GM12874 (cell line): ENCODE measurements at regions not wholly inside any gene's neighbourhood (a gene's known extent, or its start where the extent isn't known, plus 50 kb on each side); places are given as distances from the start of the nearest gene placed in this dataset.

Source experiments
- TF ChIP-seq, protein P1 (sequence below): IDR thresholded peaks from 2 replicates; pipeline ENCODE4 v1.5.1; 2011; ENCODE audit warnings: low read depth, mild to moderate bottlenecking, control low read depth, low read length, moderate library complexity; ENCODE audit not compliant: insufficient read depth

DNA sequence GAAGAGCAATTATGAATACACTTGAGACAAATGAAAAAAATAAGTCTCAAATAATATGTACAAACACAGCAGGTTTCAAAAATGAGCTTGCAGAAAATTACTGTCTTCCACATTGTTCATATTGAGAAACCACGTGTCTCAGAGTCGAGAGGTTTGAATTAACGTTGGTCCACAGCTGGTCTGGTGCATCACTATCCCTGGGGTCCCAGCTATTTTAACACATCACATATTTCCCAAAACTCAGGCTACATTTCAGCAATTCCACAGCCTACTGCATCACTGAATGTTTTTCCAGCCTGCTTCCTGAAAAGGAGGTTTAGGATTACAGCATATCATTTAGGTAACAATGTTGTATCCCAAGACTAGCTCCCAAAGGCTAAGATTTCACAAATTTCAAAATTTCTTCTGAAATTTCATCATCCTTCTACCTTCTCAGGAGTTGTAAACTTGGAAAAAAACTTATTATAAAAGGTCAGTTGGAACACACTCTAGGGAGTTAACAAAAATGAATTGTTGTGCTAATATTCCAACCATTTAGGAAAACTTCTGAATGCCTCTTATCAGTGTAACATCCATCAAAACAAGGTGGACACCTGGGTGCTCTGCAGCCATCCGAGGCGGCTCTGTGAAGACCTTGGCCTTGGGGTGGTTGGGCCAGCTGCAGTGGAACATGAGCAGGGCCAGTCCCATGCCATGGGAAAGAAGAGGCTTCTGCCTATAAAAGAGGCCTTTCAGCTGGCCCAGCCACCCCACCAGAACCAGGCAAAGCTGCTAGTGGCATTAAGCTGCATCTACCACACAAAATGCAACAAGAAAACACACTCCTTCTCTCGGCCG is 198.1 kb upstream of the RBBP8 start:
- TF ChIP-seq, protein P1, sequence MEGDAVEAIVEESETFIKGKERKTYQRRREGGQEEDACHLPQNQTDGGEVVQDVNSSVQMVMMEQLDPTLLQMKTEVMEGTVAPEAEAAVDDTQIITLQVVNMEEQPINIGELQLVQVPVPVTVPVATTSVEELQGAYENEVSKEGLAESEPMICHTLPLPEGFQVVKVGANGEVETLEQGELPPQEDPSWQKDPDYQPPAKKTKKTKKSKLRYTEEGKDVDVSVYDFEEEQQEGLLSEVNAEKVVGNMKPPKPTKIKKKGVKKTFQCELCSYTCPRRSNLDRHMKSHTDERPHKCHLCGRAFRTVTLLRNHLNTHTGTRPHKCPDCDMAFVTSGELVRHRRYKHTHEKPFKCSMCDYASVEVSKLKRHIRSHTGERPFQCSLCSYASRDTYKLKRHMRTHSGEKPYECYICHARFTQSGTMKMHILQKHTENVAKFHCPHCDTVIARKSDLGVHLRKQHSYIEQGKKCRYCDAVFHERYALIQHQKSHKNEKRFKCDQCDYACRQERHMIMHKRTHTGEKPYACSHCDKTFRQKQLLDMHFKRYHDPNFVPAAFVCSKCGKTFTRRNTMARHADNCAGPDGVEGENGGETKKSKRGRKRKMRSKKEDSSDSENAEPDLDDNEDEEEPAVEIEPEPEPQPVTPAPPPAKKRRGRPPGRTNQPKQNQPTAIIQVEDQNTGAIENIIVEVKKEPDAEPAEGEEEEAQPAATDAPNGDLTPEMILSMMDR = no peak

DNA sequence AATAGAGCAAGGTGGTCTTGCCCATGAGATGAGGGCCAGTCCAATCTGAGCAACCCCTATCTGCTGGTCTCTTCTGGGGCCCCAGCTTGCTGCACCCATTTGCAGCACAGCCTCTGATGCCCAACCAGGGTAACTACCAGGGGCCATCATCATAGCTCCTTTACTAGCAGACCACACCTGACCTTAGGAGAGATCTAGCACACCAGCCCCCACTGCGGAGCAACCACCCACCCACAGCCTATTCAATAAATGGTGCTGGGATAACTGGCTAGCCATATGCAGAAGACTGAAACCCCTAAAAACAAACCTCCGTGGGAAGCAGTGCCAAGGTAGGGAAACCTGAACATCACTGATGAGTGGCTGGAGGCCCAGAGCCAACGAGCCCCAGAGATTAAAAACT is 196.1 kb upstream of the RBBP8 start:
- TF ChIP-seq, protein P1 = no peak

GRCh38 chr18:22739061-22739642 is 194.0 kb upstream of the RBBP8 start:
- TF ChIP-seq, protein P1 = no peak

- TF ChIP-seq, protein P1 = no peak
Observed at GRCh38 chr18:22739789-22740188, 193.3 kb upstream of the RBBP8 start.

- TF ChIP-seq, protein P1 = no peak
Observed at GRCh38 chr18:22741318-22741717, 191.8 kb upstream of the RBBP8 start.

GRCh38 chr18:22742409-22742808 is 190.7 kb upstream of the RBBP8 start:
- TF ChIP-seq, protein P1 = no peak

- TF ChIP-seq, protein P1 = no peak
Observed at GRCh38 chr18:22745966-22746365, 187.2 kb upstream of the RBBP8 start.
